A549 (cell line): ENCODE measurements at regions not wholly inside any gene's neighbourhood (a gene's known extent, or its start where the extent isn't known, plus 50 kb on each side); places are given as distances from the start of the nearest gene placed in this dataset.

ENCODE experiments used
- ATAC-seq, 2 experiments: fragments of 200-7000 bp in 1 of 2; fragments of >200 bp in 1 of 2; cut with Nextera tagmentation in 1 of 2; cut with Tn5 transposase in 1 of 2; 3 replicates each; pipeline versions ENCODE4 v1.8.0 to v1.9.1; 2018 to 2020; ENCODE audit warnings: mild to moderate bottlenecking in 1 of 2, moderate library complexity in 1 of 2
- CTCF ChIA-PET: fragments of 300-600 bp; sonication (Branson Sonifier 250); formaldehyde crosslinking; extraction: SDS; loops from one replicate; lab custom pipeline; 2021; ENCODE audit warnings: antibody characterized with exemption, inconsistent platforms; lab: Yijun Ruan, JAX
- POLR2A ChIA-PET: fragments of 350-600 bp; formaldehyde crosslinking; extraction: SDS; loops from one replicate; lab custom pipeline; 2021; ENCODE audit warnings: antibody characterized with exemption, inconsistent platforms; lab: Yijun Ruan, JAX
- DNase-seq, 2 experiments: peaks; one replicate each; pipeline versions ENCODE4 v3.0.0 to v3.0.0-alpha.2; 2011 to 2016; ENCODE audit warnings: low read depth in 1 of 2, low spot score in 1 of 2
- FAIRE-seq: peaks from 2 replicates; lab custom pipeline; 2011; peaks lifted over from hg19 to GRCh38; lab: Jason Lieb, UNC
- H3K27ac ChIP-seq, 2 experiments: fragments of >200 bp; sonication (Bioruptor Twin); formaldehyde crosslinking; 3 replicates each; pipeline ENCODE4 v1.5.1; 2016 to 2017
- H3K4me1 ChIP-seq: fragments of >200 bp; sonication (Bioruptor Twin); formaldehyde crosslinking; 3 replicates; pipeline ENCODE4 v1.6.1; 2016
- H3K4me2 ChIP-seq: fragments of >200 bp; sonication (Bioruptor Twin); formaldehyde crosslinking; 3 replicates; pipeline ENCODE4 v1.6.1; 2016
- H3K4me3 ChIP-seq: fragments of >200 bp; sonication (Bioruptor Twin); formaldehyde crosslinking; 3 replicates; pipeline ENCODE4 v1.5.1; 2016
- H3K9me3 ChIP-seq: fragments of >200 bp; sonication (Bioruptor Twin); formaldehyde crosslinking; 3 replicates; pipeline ENCODE4 v1.6.1; 2016
- BHLHE40 ChIP-seq: IDR thresholded peaks from 2 replicates; pipeline ENCODE4 v1.6.1; 2012; ENCODE audit warnings: low read depth, low read length, inconsistent platforms
- CBX2 ChIP-seq: fragments of 200-600 bp; sonication (generic); IDR thresholded peaks from 2 replicates; pipeline ENCODE4 v1.6.1; 2016; ENCODE audit warnings: low read depth, mild to moderate bottlenecking, borderline replicate concordance
- CEBPB ChIP-seq, 2 experiments: fragments of >200 bp in 1 of 2; sonication (Bioruptor Twin) in 1 of 2; formaldehyde crosslinking in 1 of 2; IDR thresholded peaks; 2 replicates each; pipeline ENCODE4 v1.6.1; 2012 to 2016
- CHD2 ChIP-seq: fragments of 150-350 bp; IDR thresholded peaks from 2 replicates; pipeline ENCODE4 v1.6.1; 2014; ENCODE audit warnings: low read length; ENCODE audit not compliant: partially characterized antibody
- CHD4 ChIP-seq: fragments of 200-600 bp; sonication (generic); IDR thresholded peaks from 2 replicates; pipeline ENCODE4 v1.6.1; 2016; ENCODE audit warnings: antibody characterized with exemption, mild to moderate bottlenecking, borderline replicate concordance
- EHMT2 ChIP-seq: fragments of 200-600 bp; sonication (generic); IDR thresholded peaks from 2 replicates; pipeline ENCODE4 v1.6.1; 2016; ENCODE audit warnings: antibody characterized with exemption, low read depth, mild to moderate bottlenecking, moderate library complexity
- EP300 ChIP-seq, 2 experiments: fragments of >200 bp; sonication (Bioruptor Twin); formaldehyde crosslinking; IDR thresholded peaks; 2 replicates in 1 of 2; 3 replicates in 1 of 2; pipeline ENCODE4 v1.6.1; 2016 to 2017
- ESRRA ChIP-seq: fragments of 150-350 bp; IDR thresholded peaks from 2 replicates; pipeline ENCODE4 v1.6.1; 2014; ENCODE audit warnings: mild to moderate bottlenecking, low read length, borderline replicate concordance
- FOSL2 ChIP-seq, 2 experiments: fragments of 450-650 bp in 1 of 2; fragments of >200 bp in 1 of 2; sonication (Bioruptor Twin) in 1 of 2; formaldehyde crosslinking; IDR thresholded peaks; 2 replicates each; pipeline versions ENCODE4 v1.5.0 to v1.6.1; 2016 to 2020; ENCODE audit warnings: mild to moderate bottlenecking in 1 of 2, moderate library complexity in 1 of 2
- FOXS1 ChIP-seq: fragments of 250-450 bp; sonication (Bioruptor Pico); IDR thresholded peaks from 2 replicates; pipeline ENCODE4 v1.5.0; 2020; ENCODE audit warnings: mild to moderate bottlenecking, moderate library complexity
- GATA3 ChIP-seq: IDR thresholded peaks from 2 replicates; pipeline ENCODE4 v1.6.1; 2012; ENCODE audit warnings: borderline replicate concordance
- HDAC2 ChIP-seq: fragments of 200-600 bp; sonication (generic); IDR thresholded peaks from 2 replicates; pipeline ENCODE4 v1.6.1; 2016
- HEYL ChIP-seq: fragments of 250-450 bp; sonication (Bioruptor Pico); IDR thresholded peaks from 2 replicates; pipeline ENCODE4 v1.8.0; 2021; ENCODE audit warnings: mild to moderate bottlenecking, moderate library complexity
- JUN ChIP-seq, 2 experiments: fragments of >200 bp; sonication (Bioruptor Twin); formaldehyde crosslinking; IDR thresholded peaks; 2 replicates in 1 of 2; 3 replicates in 1 of 2; pipeline ENCODE4 v1.6.1; 2016 to 2017
- JUNB ChIP-seq: fragments of >200 bp; sonication (Bioruptor Twin); formaldehyde crosslinking; IDR thresholded peaks from 2 replicates; pipeline ENCODE4 v1.6.1; 2016
- KDM1A ChIP-seq: fragments of 200-600 bp; sonication (generic); IDR thresholded peaks from 2 replicates; pipeline ENCODE4 v1.6.1; 2016; ENCODE audit warnings: low read depth, mild to moderate bottlenecking
- KDM5A ChIP-seq: fragments of 200-600 bp; sonication (generic); IDR thresholded peaks from 2 replicates; pipeline ENCODE4 v1.6.1; 2016; ENCODE audit warnings: antibody characterized with exemption, mild to moderate bottlenecking
- MAZ ChIP-seq: fragments of 150-350 bp; IDR thresholded peaks from 2 replicates; pipeline ENCODE4 v1.6.1; 2014; ENCODE audit warnings: antibody characterized with exemption, low read depth, low read length, borderline replicate concordance
- POLR2A ChIP-seq: IDR thresholded peaks from 2 replicates; pipeline ENCODE4 v1.6.1; 2012; ENCODE audit warnings: mild to moderate bottlenecking, low read length
- RAD21 ChIP-seq, 2 experiments: fragments of >200 bp in 1 of 2; sonication (Bioruptor Twin) in 1 of 2; formaldehyde crosslinking in 1 of 2; IDR thresholded peaks in 1 of 2; conservative IDR thresholded peaks in 1 of 2; 2 replicates in 1 of 2; 3 replicates in 1 of 2; pipeline ENCODE4 v1.6.1; 2012 to 2018; ENCODE audit warnings: inconsistent platforms in 1 of 2
- RNF2 ChIP-seq: fragments of 200-600 bp; sonication (generic); IDR thresholded peaks from 2 replicates; pipeline ENCODE4 v1.6.1; 2016; ENCODE audit warnings: low read depth, mild to moderate bottlenecking, antibody characterized with exemption, moderate library complexity, borderline replicate concordance
- SMC3 ChIP-seq: fragments of >200 bp; sonication (Bioruptor Twin); formaldehyde crosslinking; IDR thresholded peaks from 3 replicates; pipeline ENCODE4 v1.6.1; 2018; ENCODE audit warnings: inconsistent platforms
- ZC3H11A ChIP-seq: fragments of 450-650 bp; IDR thresholded peaks from 2 replicates; pipeline ENCODE4 v1.6.1; 2014; ENCODE audit warnings: antibody characterized with exemption, mild to moderate bottlenecking
- ZNF302 ChIP-seq: fragments of 250-450 bp; sonication (Bioruptor Pico); IDR thresholded peaks from 2 replicates; pipeline ENCODE4 v1.9.0; 2021; ENCODE audit warnings: inconsistent platforms, mild to moderate bottlenecking, moderate library complexity
- WGBS: methylation state at CpG from one replicate; pipeline ENCODE4 v1.1.6; 2017; ENCODE audit errors: missing lambda C conversion rate; 5-methylcytosine and 5-hydroxymethylcytosine counted together
- TF ChIP-seq, protein P1 (sequence below): fragments of >200 bp; sonication (Bioruptor Twin); formaldehyde crosslinking; IDR thresholded peaks from 3 replicates; pipeline ENCODE4 v1.5.1; 2016
- TF ChIP-seq, protein P2 (sequence below): IDR thresholded peaks from 2 replicates; pipeline ENCODE4 v1.6.1; 2012
- TF ChIP-seq, protein P3 (sequence below): fragments of 450-650 bp; IDR thresholded peaks from 2 replicates; pipeline ENCODE4 v1.6.1; 2014; ENCODE audit warnings: antibody characterized with exemption

DNA sequence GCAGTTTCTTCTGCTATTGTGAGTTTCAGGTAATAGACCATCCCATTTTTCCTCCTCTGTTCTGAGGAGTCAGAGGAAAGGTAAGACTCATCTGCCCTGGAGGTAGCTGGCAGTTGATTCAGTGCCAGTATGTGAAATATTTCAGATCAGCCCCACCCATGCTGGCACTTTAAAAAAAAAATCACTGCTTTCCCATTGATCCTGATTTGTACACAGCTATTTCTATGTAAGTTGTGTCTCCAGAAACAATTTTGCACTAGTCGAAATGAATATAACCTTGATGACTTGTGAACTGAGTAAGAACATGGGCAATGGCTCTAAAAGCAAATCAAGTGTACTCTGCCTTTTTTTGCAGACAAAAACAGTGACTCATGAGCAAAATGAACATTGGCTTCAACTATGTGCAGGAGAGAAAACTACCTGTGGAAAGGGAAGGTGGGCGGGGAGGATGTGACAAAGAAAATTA is 82.0 kb upstream of the OR5AK2 start:
- ChIA-PET CTCF (interaction anchor here (6.6 kb wide), 1 partner anchor 343 kb away, joined by 26 read pairs; no protein-coding TSS in a partner anchor), POLR2A (interaction anchor here (0.6 to 1.5 kb wide), 2 partner anchors 58 to 806 kb away, joined by 5 read pairs; partner anchors contain the start of gene TMX2)
- peaks cover 52% of the 10 kb centered on the region for H3K4me1 ChIP-seq
- H3K4me3 ChIP-seq = no peak overlapping the region
- 7% methylated on average over 2 of the region's 2 CpGs for WGBS
- ATAC-seq (peak; percentile 16 to 46; a peak in 4 of 6 replicates), DNase-seq (peak; percentile 33 to 83), FAIRE-seq (peak; percentile 94)
- H3K4me2 ChIP-seq = peak overlapping the region; percentile 59
- H3K27ac ChIP-seq = peak overlapping the region; percentile 89 to 100
- no peak for TF ChIP-seq EHMT2
- no peak for TF ChIP-seq CBX2
- TF ChIP-seq SMC3 = peak; percentile 17; the same call in 1 of the 3 replicates
- no peak for TF ChIP-seq CHD4
- TF ChIP-seq HDAC2 = no peak
- TF ChIP-seq EP300 (IDR thresholded peaks at IDR 0.05) = peak; percentile 54 to 61; a peak in 2 of 5 replicates
- peak; percentile 42; the same call in 1 of the 2 replicates for TF ChIP-seq FOSL2 (IDR thresholded peaks at IDR 0.05)
- TF ChIP-seq FOSL2 (CRISPR knock-in tag; IDR thresholded peaks at IDR 0.05) = peak; percentile 79
- peak; percentile 70; the same call in 1 of the 2 replicates for TF ChIP-seq JUNB
- TF ChIP-seq POLR2A = no peak
- TF ChIP-seq, protein P1, sequence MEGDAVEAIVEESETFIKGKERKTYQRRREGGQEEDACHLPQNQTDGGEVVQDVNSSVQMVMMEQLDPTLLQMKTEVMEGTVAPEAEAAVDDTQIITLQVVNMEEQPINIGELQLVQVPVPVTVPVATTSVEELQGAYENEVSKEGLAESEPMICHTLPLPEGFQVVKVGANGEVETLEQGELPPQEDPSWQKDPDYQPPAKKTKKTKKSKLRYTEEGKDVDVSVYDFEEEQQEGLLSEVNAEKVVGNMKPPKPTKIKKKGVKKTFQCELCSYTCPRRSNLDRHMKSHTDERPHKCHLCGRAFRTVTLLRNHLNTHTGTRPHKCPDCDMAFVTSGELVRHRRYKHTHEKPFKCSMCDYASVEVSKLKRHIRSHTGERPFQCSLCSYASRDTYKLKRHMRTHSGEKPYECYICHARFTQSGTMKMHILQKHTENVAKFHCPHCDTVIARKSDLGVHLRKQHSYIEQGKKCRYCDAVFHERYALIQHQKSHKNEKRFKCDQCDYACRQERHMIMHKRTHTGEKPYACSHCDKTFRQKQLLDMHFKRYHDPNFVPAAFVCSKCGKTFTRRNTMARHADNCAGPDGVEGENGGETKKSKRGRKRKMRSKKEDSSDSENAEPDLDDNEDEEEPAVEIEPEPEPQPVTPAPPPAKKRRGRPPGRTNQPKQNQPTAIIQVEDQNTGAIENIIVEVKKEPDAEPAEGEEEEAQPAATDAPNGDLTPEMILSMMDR = no peak
- no peak for TF ChIP-seq ZC3H11A
- TF ChIP-seq MAZ = no peak
- TF ChIP-seq JUN (IDR thresholded peaks at IDR 0.05) = peak; percentile 51 to 67; a peak in 4 of 5 replicates
- TF ChIP-seq RAD21 (conservative IDR thresholded peaks at IDR 0.05 in 1 of 2, IDR thresholded peaks at IDR 0.05 in 1 of 2) = peak; percentile 17 to 38; a peak in 4 of 5 replicates
- TF ChIP-seq CHD2 = no peak
- TF ChIP-seq, protein P2, sequence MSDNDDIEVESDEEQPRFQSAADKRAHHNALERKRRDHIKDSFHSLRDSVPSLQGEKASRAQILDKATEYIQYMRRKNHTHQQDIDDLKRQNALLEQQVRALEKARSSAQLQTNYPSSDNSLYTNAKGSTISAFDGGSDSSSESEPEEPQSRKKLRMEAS = peak; percentile 75; the same call in 1 of the 2 replicates
- peak; percentile 56; the same call in 1 of the 2 replicates for TF ChIP-seq GATA3
- TF ChIP-seq RNF2 = no peak
- TF ChIP-seq, protein P3, sequence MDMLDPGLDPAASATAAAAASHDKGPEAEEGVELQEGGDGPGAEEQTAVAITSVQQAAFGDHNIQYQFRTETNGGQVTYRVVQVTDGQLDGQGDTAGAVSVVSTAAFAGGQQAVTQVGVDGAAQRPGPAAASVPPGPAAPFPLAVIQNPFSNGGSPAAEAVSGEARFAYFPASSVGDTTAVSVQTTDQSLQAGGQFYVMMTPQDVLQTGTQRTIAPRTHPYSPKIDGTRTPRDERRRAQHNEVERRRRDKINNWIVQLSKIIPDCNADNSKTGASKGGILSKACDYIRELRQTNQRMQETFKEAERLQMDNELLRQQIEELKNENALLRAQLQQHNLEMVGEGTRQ = no peak
- peaks cover 50% of the 10 kb centered on the region for H3K9me3 ChIP-seq

DNA sequence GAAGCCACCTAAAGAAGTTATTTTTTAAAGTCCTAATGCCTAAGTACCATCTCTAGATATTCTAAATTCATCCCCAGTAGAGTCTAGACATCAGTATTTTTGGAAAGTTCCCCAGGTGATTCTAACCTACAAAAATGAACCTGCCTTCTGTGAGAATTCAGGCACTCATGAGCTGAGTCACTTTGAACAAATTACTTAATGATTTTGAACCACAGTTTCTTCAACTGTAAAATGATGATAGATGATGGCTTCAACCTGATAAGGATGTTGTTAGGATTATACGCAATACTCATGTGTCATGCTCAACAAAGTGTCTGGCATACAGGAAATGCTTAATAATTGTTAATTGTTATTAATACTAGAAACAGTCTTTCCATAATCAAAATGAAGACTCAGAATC is 82.8 kb upstream of the OR5AK2 start:
- DNase-seq = no peak
- no peak overlapping the region for H3K4me3 ChIP-seq
- peak overlapping the region; percentile 89 to 100 for H3K27ac ChIP-seq
- CTCF ChIA-PET = interaction anchor here (1.1 to 6.6 kb wide), 3 partner anchors 57 to 343 kb away, joined by 3 to 26 read pairs (median 3); no protein-coding TSS in a partner anchor
- WGBS = 74% methylated on average over 1 of the region's 1 CpG
- POLR2A ChIA-PET = interaction anchor here (1.0 to 1.5 kb wide), 2 partner anchors 20 to 57 kb away, joined by 4 to 5 read pairs; no protein-coding TSS in a partner anchor
- peak; percentile 91 for FAIRE-seq
- ATAC-seq = no peak
- peaks cover 54% of the 10 kb centered on the region for H3K9me3 ChIP-seq
- peaks cover 44% of the 10 kb centered on the region for H3K4me1 ChIP-seq
- H3K4me2 ChIP-seq = peak overlapping the region; percentile 59
- TF ChIP-seq CEBPB (IDR thresholded peaks at IDR 0.05) = 0 out of 4 replicates have a peak, but pooled peaks of 1 of the 2 experiments have one; percentile 14
- no peak for TF ChIP-seq BHLHE40
- TF ChIP-seq HEYL = no peak
- TF ChIP-seq FOXS1 (CRISPR knock-in tag) = no peak
- TF ChIP-seq GATA3 = peak; percentile 33; the same call in 1 of the 2 replicates
- TF ChIP-seq MAZ = no peak
- TF ChIP-seq ZNF302 (CRISPR knock-in tag) = 0 out of 2 replicates have a peak, but pooled peaks have one; percentile 50
- TF ChIP-seq FOSL2 (IDR thresholded peaks at IDR 0.05) = no peak
- peak; percentile 25; the same call in 1 of the 2 replicates for TF ChIP-seq FOSL2 (CRISPR knock-in tag; IDR thresholded peaks at IDR 0.05)
- no peak for TF ChIP-seq CHD4
- TF ChIP-seq KDM1A = no peak
- TF ChIP-seq ESRRA = no peak
- no peak for TF ChIP-seq KDM5A
- TF ChIP-seq, all 56 proteins: peak for 4
